ENCODE measurements at regions not wholly inside any gene's neighbourhood (a gene's known extent, or its start where the extent isn't known, plus 50 kb on each side); places are given as distances from the start of the nearest gene placed in this dataset.

DNA sequence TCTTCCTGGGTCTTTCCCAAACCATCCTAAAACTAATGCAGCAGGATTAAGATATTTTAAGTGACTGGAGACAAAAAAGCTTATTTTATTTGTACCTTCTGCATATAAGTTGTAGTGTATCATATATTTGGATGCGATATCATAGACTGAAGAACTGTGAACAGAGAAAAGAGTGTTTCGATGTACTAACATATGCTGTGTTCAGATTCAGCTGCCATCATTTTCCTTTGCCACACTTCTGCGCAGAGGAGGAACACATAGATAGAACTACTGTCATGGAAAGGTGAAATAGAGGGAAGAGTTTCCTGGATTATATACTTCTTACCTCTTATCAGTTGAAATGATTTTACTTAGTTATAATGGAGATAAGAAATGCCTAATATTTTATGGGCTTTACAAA lies 95.5 kb upstream of the CNTN3 start:
- Histone ChIP-seq H3K27ac (ENCODE audit: low read depth in 1 of 2, low read length in 2 of 2) (no peak overlapping the region), H3K4me1 (ENCODE audit: control insufficient read depth in 1 of 2, insufficient read depth in 2 of 2, low read length in 2 of 2) (no peaks in the 10 kb centered on the region), H3K9me3 (ENCODE audit: control insufficient read depth, low read length) (no peaks in the 10 kb centered on the region), H3K27me3 (ENCODE audit: control insufficient read depth in 1 of 2, insufficient read depth in 2 of 2, low read length in 1 of 2) (no peaks in the 10 kb centered on the region), H3K4me3 (ENCODE audit: low read length in 2 of 2) (no peak overlapping the region), H3K36me3 (ENCODE audit: control insufficient read depth in 1 of 2, insufficient read depth in 2 of 2, low read length in 1 of 2) (no peaks in the 10 kb centered on the region)
- WGBS, 2 donors, result 96 to 97% methylated on average over 3 of the region's 3 CpGs
- DNase-seq, result no peak
- intact Hi-C loops (cut with DNase I), result no loop called here
- no peak for ATAC-seq (ENCODE audit: low FRiP score)

GRCh38 chr3:74693696-74694393 lies 79.4 kb upstream of the CNTN3 start:
- Histone ChIP-seq H3K4me3 (ENCODE audit: low read length in 2 of 2) (no peak overlapping the region), H3K36me3 (ENCODE audit: control insufficient read depth in 1 of 2, insufficient read depth in 2 of 2, low read length in 1 of 2) (no peaks in the 10 kb centered on the region), H3K9me3 (ENCODE audit: control insufficient read depth, low read length) (no peaks in the 10 kb centered on the region), H3K27me3 (ENCODE audit: control insufficient read depth in 1 of 2, insufficient read depth in 2 of 2, low read length in 1 of 2) (no peaks in the 10 kb centered on the region), H3K27ac (ENCODE audit: low read depth in 1 of 2, low read length in 2 of 2) (no peak overlapping the region), H3K4me1 (ENCODE audit: control insufficient read depth in 1 of 2, insufficient read depth in 2 of 2, low read length in 2 of 2) (no peaks in the 10 kb centered on the region)
- no peak for ATAC-seq (ENCODE audit: low FRiP score)
- 3 to 7% methylated on average over 4 of the region's 4 CpGs for WGBS, 2 donors
- no peak for DNase-seq
- intact Hi-C loops (cut with DNase I), result no loop called here

DNA sequence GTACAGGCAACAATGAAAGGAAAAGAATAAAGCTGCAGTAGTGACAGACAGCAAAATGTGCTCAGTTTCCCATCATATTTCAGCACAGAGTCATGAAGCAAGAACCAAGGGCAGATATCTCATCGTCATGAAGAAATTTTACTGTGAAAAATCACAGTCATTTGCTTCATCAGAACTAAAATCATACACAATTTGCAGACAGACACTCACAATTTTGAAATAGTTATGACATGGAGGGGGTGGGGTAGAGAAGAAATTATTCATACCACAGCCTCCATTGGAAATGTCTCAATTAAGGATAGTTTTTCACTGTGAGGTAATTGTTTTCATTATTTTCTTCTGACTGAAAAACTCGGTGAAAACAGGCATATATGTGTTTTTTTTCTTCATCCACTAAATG lies 78.8 kb upstream of the CNTN3 start:
- 12 to 16% methylated on average over 2 of the region's 2 CpGs for WGBS, 2 donors
- DNase-seq (no peak), ATAC-seq (ENCODE audit: low FRiP score) (no peak)
- Histone ChIP-seq H3K4me3 (ENCODE audit: low read length in 2 of 2) (no peak overlapping the region), H3K27ac (ENCODE audit: low read depth in 1 of 2, low read length in 2 of 2) (no peak overlapping the region), H3K4me1 (ENCODE audit: control insufficient read depth in 1 of 2, insufficient read depth in 2 of 2, low read length in 2 of 2) (no peaks in the 10 kb centered on the region), H3K36me3 (ENCODE audit: control insufficient read depth in 1 of 2, insufficient read depth in 2 of 2, low read length in 1 of 2) (no peaks in the 10 kb centered on the region), H3K9me3 (ENCODE audit: control insufficient read depth, low read length) (no peaks in the 10 kb centered on the region), H3K27me3 (ENCODE audit: control insufficient read depth in 1 of 2, insufficient read depth in 2 of 2, low read length in 1 of 2) (no peaks in the 10 kb centered on the region)
- intact Hi-C loops (cut with DNase I), result no loop called here

DNA sequence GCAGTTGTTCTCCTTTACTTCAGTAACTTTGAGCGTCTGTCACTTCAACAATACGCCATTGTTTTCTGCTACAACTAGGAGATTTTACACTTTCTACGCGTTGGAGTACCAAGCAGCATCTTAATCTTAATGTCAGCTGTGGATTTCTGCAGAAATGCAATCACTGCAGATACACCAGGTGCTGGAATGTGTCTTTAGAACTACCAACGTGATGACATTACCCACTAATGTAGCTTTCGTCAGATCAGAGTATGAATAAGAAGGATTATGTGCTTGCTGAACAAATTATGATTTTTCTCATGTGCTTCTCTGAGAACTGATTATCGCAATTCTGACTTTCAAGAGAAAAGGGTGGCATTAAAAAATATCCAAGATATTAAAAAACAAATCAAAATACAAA lies 77.5 kb upstream of the CNTN3 start:
- no peak for DNase-seq
- no peak for ATAC-seq (ENCODE audit: low FRiP score)
- 71 to 73% methylated on average over 7 of the region's 7 CpGs for WGBS, 2 donors
- H3K9me3 ChIP-seq (ENCODE audit: control insufficient read depth, low read length), result peaks cover 2% of the 10 kb centered on the region
- H3K4me1 ChIP-seq (ENCODE audit: control insufficient read depth in 1 of 2, insufficient read depth in 2 of 2, low read length in 2 of 2), result no peaks in the 10 kb centered on the region
- H3K4me3 ChIP-seq (ENCODE audit: low read length in 2 of 2), result no peak overlapping the region
- intact Hi-C loops (cut with DNase I), result no loop called here
- H3K36me3 ChIP-seq (ENCODE audit: control insufficient read depth in 1 of 2, insufficient read depth in 2 of 2, low read length in 1 of 2), result no peaks in the 10 kb centered on the region
- H3K27me3 ChIP-seq (ENCODE audit: control insufficient read depth in 1 of 2, insufficient read depth in 2 of 2, low read length in 1 of 2), result no peaks in the 10 kb centered on the region
- H3K27ac ChIP-seq (ENCODE audit: low read depth in 1 of 2, low read length in 2 of 2), result no peak overlapping the region

- WGBS, 2 donors, result 77 to 92% methylated on average over 1 of the region's 1 CpG
- Histone ChIP-seq H3K4me1 (ENCODE audit: control insufficient read depth in 1 of 2, insufficient read depth in 2 of 2, low read length in 2 of 2) (no peaks in the 10 kb centered on the region), H3K27ac (ENCODE audit: low read depth in 1 of 2, low read length in 2 of 2) (no peak overlapping the region), H3K36me3 (ENCODE audit: control insufficient read depth in 1 of 2, insufficient read depth in 2 of 2, low read length in 1 of 2) (no peaks in the 10 kb centered on the region), H3K4me3 (ENCODE audit: low read length in 2 of 2) (no peak overlapping the region), H3K27me3 (ENCODE audit: control insufficient read depth in 1 of 2, insufficient read depth in 2 of 2, low read length in 1 of 2) (no peaks in the 10 kb centered on the region), H3K9me3 (ENCODE audit: control insufficient read depth, low read length) (no peaks in the 10 kb centered on the region)
- no peak for DNase-seq
- intact Hi-C loops (cut with DNase I), result no loop called here
- ATAC-seq (ENCODE audit: low FRiP score), result no peak
These were observed 58.9 kb upstream of the CNTN3 start for GRCh38 chr3:74673326-74673725.

DNA sequence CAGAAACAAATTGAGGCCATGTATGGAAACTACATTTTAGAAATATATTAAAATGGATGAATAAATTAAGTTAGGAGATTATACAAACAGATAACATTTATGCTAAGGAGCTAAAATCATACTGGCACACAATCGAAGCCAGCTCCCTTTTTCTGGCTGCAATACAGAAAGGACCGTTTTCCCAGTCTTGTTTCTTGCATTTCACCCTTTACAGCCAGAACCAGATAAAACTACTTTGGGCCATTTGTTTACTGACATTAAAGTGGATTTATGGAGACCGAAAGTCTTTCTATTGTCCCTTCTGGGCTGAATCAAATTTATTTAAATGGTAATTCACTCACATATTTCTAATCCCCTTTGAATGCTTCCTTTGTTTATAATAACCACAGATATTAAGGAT lies 50.1 kb upstream of the CNTN3 start:
- Histone ChIP-seq H3K27me3 (ENCODE audit: control insufficient read depth in 1 of 2, insufficient read depth in 2 of 2, low read length in 1 of 2) (no peaks in the 10 kb centered on the region), H3K4me3 (ENCODE audit: low read length in 2 of 2) (no peak overlapping the region), H3K9me3 (ENCODE audit: control insufficient read depth, low read length) (peaks cover 5% of the 10 kb centered on the region), H3K36me3 (ENCODE audit: control insufficient read depth in 1 of 2, insufficient read depth in 2 of 2, low read length in 1 of 2) (no peaks in the 10 kb centered on the region), H3K27ac (ENCODE audit: low read depth in 1 of 2, low read length in 2 of 2) (no peak overlapping the region), H3K4me1 (ENCODE audit: control insufficient read depth in 1 of 2, insufficient read depth in 2 of 2, low read length in 2 of 2) (no peaks in the 10 kb centered on the region)
- no peak for ATAC-seq (ENCODE audit: low FRiP score)
- no peak for DNase-seq
- intact Hi-C loops (cut with DNase I), result no loop called here
- WGBS, 2 donors, result 34 to 36% methylated on average over 3 of the region's 3 CpGs
